HAP-1 (cell line): ENCODE measurements at regions not wholly inside any gene's neighbourhood (a gene's known extent, or its start where the extent isn't known, plus 50 kb on each side); places are given as distances from the start of the nearest gene placed in this dataset.

Source experiments
- DNase-seq, 2 experiments: peaks; one replicate each; pipeline ENCODE4 v3.0.0-alpha.2; 2016 to 2020; ENCODE audit warnings: low spot score in 2 of 2
- H3K27me3 ChIP-seq: fragments of 250-450 bp; sonication (Bioruptor Pico); 2 replicates; pipeline ENCODE4 v1.5.1; 2020; ENCODE audit warnings: low read depth, mild to moderate bottlenecking, moderate library complexity
- H3K36me3 ChIP-seq: fragments of 250-450 bp; sonication (Bioruptor Pico); replicated peaks from 2 replicates; pipeline ENCODE4 v1.5.1; 2020; ENCODE audit warnings: mild to moderate bottlenecking
- H3K4me1 ChIP-seq: fragments of 250-450 bp; sonication (Bioruptor Pico); 2 replicates; pipeline ENCODE4 v1.5.1; 2020; ENCODE audit warnings: mild to moderate bottlenecking
- H3K4me3 ChIP-seq: fragments of 250-450 bp; sonication (Bioruptor Pico); 2 replicates; pipeline ENCODE4 v1.5.1; 2020; ENCODE audit warnings: mild to moderate bottlenecking, moderate library complexity
- H3K9me3 ChIP-seq: fragments of 250-450 bp; sonication (Bioruptor Pico); 2 replicates; pipeline ENCODE4 v1.5.1; 2020; ENCODE audit warnings: mild to moderate bottlenecking, moderate library complexity
- in situ Hi-C: fragments of 300-500 bp; cut with MboI; formaldehyde crosslinking; loops from 3 replicates; pipeline ENCODE4 v1.14.3; 2020; ENCODE audit warnings: low sequenced_read_pairs, inconsistent platforms, mixed read lengths

GRCh38 chr5:73232266-73233041 lies 59.5 kb downstream of the TMEM174 start:
- DNase-seq: no peak
- no peak overlapping the region for H3K4me3 ChIP-seq
- in situ Hi-C loops: no loop called here
- H3K36me3 ChIP-seq: no peaks in the 10 kb centered on the region
- H3K9me3 ChIP-seq: no peaks in the 10 kb centered on the region
- no peaks in the 10 kb centered on the region for H3K4me1 ChIP-seq
- H3K27me3 ChIP-seq: no peaks in the 10 kb centered on the region

DNA sequence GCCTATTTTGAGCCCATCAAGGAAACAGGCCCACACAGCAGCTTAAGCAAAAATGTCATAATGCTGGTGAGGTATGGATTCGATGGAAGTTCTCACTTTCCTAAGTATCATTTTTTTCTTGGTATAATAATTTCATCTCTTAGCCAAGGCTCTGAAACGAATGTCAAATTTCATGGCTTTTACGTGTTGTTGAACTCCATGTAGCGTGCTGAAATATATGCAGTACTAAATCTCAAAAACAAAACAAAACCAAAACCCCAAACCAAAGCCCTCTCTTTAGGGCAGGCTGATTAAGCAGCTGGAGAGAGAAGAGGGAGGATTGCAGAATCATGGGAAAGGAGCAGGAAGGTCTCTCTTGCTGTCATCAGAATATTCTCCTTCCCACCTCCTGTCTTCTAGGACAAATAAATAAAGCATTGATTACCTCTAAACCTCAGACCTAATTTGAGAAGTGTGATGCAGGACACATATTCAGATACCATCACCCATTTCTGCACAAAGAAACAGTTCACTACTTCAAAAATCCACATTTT lies 58.3 kb downstream of the TMEM174 start:
- H3K36me3 ChIP-seq: no peaks in the 10 kb centered on the region
- H3K4me3 ChIP-seq: no peak overlapping the region
- no peaks in the 10 kb centered on the region for H3K9me3 ChIP-seq
- in situ Hi-C loops: no loop called here
- H3K4me1 ChIP-seq: no peaks in the 10 kb centered on the region
- no peaks in the 10 kb centered on the region for H3K27me3 ChIP-seq
- DNase-seq: no peak

DNA sequence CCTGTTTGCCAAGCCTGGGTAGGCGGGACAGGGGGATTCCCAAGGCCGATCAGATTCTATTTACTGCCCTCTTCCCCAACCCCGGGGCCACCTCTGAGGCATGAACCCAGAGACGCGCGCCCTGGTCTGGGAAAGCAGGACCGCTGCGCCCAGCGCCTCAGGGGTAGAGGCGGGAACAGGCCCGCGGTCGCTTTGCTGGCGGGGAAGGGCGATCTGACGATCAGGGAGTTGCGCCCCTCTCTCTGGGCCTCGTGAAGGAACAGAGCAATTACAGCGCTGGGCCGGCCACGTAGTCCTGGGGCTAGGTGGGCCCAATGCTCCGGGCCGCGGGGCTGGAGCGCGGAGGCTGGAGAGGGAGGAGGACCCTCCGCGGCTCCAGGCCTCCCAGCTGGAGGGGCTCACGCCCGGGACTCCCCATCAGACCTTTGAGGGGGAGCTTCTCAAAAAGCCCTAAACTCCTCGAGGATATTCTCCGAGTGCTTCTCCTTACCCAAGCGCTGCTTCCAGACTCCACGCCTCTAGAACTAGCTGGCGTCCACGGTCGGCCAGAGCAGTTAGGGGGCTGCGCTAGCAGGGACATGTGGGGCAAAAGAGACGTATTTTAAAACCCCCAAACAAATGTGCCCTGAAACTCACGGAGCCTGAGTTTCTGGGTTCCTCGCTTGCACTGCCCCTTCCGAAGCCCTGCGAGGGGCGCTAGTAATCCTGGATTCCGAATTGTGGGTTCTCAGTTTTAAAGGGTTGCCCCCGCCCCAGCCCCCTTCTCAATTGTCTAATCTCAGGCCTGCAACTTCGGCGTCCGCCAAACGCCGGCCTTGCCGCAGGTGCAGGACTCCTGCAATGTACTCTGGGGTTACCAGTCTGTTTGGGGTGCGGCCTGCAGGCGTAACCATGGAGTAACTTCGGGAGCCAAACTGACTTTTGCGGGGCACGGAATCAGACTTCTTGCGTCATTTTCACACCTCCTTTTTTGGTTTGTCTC lies 57.6 kb downstream of the TMEM174 start:
- no peak for DNase-seq
- Histone ChIP-seq H3K9me3 (no peaks in the 10 kb centered on the region), H3K27me3 (no peaks in the 10 kb centered on the region), H3K4me3 (no peak overlapping the region), H3K36me3 (no peaks in the 10 kb centered on the region), H3K4me1 (no peaks in the 10 kb centered on the region)
- in situ Hi-C loops: no loop called here

DNA sequence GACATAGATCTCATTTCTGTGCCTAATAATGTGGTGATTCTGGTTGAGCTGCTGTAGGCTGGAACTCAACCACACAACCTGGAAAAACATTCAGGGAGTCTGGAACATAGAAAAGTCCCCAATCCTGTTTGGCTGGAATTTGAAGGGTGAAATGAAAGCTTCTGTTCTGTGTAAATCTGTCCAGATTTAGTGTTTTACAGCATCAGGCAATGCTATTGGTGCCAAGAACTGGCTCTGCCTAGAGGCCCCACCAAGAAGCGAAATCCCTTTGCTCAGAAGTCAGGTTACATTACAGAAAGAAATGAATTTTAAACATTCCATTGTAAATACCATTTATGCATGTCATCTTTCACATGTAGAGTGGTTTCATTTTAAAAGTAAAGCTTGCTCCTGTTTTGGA lies 56.3 kb downstream of the TMEM174 start:
- no peaks in the 10 kb centered on the region for H3K36me3 ChIP-seq
- DNase-seq: no peak
- in situ Hi-C loops: no loop called here
- no peaks in the 10 kb centered on the region for H3K27me3 ChIP-seq
- no peak overlapping the region for H3K4me3 ChIP-seq
- no peaks in the 10 kb centered on the region for H3K9me3 ChIP-seq
- no peaks in the 10 kb centered on the region for H3K4me1 ChIP-seq

DNA sequence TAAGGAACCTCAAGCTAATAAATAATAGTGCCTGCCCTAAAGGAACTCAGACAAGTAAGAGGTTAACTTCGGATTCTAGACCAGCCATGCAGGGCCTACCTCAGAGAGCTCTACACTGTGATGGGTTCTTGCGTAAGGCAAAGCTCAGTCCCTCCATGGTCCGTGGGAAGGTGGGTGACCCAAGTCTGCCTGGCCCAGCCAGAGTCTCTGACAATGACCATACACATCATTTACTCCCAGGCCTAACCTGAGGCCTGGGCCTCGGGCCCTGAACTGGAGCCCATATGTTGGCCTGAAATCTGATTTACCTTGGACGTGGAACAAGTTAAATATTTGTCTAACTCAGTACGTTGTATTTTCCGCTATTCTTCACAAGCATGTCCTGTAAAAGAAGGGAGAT lies 55.1 kb downstream of the TMEM174 start:
- Histone ChIP-seq H3K27me3 (no peaks in the 10 kb centered on the region), H3K4me1 (no peaks in the 10 kb centered on the region), H3K9me3 (no peaks in the 10 kb centered on the region), H3K4me3 (no peak overlapping the region), H3K36me3 (no peaks in the 10 kb centered on the region)
- DNase-seq: no peak
- in situ Hi-C loops: no loop called here
